LNCaP clone FGC (cell line): ENCODE measurements at regions not wholly inside any gene's neighbourhood (a gene's known extent, or its start where the extent isn't known, plus 50 kb on each side); places are given as distances from the start of the nearest gene placed in this dataset.
"Not testable (repeated sequence)": the region's sequence is repeated elsewhere in the genome, so short reads cannot be mapped to it uniquely, and the experiment has no call there.

Source experiments
- DNase-seq: peaks from one replicate; pipeline ENCODE4 v3.0.0-alpha.2; 2011; ENCODE audit warnings: low read depth
- H3K4me3 ChIP-seq: 2 replicates; pipeline ENCODE4 v1.5.1; 2011; ENCODE audit warnings: mild to moderate bottlenecking, low read depth, low read length, control low read depth
- TF ChIP-seq, protein P1 (sequence below): IDR thresholded peaks from 2 replicates; pipeline ENCODE4 v1.5.1; 2012; ENCODE audit warnings: mild to moderate bottlenecking; ENCODE audit not compliant: control insufficient read depth, insufficient read depth; ENCODE audit errors: extremely low read depth

DNA sequence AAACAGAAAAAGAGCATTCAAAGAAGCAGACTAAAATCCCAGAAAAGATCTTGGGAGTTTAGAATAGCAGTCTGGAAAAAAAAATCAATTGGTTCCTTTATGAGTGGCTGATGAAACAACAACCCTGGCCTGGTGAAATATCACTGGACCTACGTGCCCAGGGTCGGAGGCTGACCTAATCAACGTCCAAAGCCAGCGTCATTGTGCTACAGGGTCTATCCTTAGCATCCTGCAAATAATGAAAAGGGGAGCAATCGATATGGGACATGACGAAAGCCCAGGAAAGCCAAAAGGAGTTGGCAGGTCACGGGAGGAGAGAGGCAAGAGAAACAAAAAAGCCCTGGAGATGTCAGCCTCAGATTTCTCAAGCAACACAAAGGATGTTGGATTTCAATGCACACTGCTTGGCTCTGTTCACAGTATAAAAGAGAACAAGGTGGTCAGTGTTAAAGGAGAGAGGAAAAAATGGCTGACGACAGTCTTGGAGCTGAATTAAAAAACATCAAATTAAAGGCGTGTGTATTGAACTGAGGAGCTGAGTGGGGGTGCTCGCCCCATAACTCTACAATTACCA, 148.8 kb downstream of the BLID start:
- TF ChIP-seq, protein P1, sequence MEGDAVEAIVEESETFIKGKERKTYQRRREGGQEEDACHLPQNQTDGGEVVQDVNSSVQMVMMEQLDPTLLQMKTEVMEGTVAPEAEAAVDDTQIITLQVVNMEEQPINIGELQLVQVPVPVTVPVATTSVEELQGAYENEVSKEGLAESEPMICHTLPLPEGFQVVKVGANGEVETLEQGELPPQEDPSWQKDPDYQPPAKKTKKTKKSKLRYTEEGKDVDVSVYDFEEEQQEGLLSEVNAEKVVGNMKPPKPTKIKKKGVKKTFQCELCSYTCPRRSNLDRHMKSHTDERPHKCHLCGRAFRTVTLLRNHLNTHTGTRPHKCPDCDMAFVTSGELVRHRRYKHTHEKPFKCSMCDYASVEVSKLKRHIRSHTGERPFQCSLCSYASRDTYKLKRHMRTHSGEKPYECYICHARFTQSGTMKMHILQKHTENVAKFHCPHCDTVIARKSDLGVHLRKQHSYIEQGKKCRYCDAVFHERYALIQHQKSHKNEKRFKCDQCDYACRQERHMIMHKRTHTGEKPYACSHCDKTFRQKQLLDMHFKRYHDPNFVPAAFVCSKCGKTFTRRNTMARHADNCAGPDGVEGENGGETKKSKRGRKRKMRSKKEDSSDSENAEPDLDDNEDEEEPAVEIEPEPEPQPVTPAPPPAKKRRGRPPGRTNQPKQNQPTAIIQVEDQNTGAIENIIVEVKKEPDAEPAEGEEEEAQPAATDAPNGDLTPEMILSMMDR: no peak
- H3K4me3 ChIP-seq: no peak overlapping the region
- DNase-seq: no peak

DNA sequence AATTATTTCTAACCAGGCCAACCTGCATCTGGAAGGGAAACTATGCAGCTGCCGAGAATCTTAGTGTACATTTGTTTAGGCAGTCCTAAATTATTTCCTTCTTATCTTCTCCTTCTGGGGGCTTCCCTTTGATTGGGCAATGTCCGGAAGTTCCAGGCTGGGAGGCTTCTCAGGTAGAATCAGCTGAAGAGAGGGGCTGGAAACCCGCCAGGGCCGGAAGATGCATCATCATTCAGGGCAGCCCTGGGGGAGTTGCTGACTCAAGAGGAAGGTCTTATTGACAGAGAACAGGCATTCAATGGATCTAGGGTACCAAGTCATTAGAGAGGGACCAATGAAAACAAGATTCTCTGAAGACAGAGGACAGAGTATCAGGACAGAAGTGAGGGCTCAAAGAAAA, 150.7 kb downstream of the BLID start:
- TF ChIP-seq, protein P1: no peak
- H3K4me3 ChIP-seq: no peak overlapping the region
- no peak for DNase-seq

DNA sequence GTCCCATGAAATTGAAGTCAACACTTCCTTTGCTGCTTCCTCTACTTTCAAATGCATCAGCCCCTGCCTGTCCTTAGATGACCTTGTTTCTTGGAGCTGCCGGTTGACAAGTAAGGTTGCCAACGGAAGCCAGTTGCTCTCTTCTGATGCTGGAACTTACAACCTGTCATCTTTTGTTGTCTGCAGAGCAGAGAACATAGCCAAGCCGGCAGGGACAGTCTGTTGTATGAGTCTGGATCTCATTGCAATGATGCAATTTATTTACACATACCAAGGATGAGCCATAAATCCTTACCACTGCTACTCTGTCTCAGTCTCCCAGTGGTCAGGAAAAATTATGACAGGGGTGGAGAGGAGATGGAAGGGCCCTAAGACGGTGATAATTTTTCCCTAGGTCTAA, 151.4 kb downstream of the BLID start:
- DNase-seq: no peak
- TF ChIP-seq, protein P1: no peak
- H3K4me3 ChIP-seq: no peak overlapping the region

DNA sequence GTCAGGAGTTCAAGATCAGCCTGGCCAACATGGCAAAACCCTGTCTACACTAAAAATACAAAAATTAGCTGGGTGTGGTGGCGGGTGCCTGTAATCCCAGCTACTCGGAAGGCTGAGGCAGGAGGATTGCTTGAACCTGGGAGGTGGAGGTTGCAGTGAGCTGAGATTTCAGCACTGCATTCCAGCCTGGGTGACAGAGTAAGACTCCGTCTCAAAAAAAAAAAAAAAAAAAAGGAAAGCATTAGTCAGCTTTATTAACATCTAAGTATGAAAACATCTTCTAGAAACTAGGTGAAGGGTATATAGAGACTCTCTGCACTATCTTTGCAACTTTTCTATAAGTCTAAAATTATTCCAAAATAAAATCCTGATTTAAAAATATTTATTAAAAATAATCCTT, 152.2 kb downstream of the BLID start:
- DNase-seq, H3K4me3 ChIP-seq: not testable (repeated sequence)

DNA sequence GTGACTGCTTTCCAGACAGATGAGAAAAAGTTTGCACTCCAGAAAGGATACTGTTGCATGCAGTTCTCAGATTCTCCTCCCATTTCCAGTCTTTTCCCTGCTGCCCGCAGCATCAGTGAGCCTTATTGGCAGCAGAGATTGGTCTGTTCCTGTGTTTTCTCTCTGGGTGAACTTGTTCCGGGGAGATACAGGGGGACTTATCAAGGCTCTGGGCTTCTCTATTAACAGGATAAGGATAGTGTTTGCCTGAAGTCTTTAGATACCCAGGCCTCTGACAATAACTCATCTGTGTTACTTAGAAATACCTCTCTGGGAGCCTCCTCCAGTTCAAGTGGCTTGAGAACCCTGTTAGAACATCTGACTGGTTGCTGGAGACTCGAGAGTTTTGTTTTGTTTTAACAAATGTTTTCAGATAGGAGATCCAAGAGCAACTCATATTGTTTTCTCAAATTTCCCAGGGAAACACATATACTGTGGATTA, 154.7 kb downstream of the BLID start:
- no peak overlapping the region for H3K4me3 ChIP-seq
- TF ChIP-seq, protein P1: no peak
- no peak for DNase-seq

DNA sequence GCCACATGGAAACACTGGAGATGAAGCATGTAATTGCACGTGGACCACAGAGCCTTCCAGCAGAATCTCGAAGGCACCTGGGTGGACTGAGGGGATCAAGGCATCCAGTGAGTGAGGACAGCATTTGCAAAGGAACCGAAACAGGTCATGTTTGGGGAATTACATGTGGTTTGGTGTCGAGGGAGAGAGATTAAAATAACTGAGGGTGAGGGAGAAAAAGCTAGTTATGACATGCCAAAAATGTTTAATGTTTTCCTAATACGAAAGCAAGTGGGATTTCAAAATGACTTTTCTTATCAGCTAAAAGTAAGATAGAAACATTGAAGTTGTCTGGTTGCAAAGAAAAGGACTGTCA, 157.1 kb downstream of the BLID start:
- no peak for DNase-seq
- no peak overlapping the region for H3K4me3 ChIP-seq
- TF ChIP-seq, protein P1: no peak

DNA sequence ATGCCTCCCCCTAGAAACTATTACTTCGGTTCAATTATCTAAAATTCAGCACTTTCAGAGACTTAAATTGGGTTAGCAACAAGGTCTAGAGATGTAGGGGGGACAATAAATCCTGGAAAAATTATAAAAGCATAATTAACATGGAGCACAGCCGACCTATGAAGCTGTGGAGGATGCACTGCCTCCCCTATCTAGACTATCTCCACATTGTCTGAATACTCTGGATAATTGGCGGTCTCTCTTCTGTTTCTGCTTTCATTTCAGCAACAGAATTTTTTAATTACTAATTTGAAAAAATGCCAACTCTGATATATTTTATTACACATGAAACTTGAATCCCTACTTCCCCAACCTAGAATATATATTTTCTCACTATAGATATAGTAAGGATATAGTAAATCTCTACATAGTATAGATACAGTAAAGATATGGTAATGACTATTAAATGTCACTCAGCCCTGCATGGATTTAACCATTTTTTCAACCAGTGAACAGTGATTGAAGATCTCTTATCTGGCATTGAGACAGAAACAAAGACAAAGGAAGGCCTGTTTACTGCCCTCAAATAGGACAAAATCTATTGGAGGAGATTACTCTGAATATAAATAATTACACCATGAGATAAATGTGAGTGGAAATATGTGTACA, 157.6 kb downstream of the BLID start:
- no peak for DNase-seq
- H3K4me3 ChIP-seq: no peak overlapping the region
- TF ChIP-seq, protein P1: no peak
